Kidney (tissue), 13 donors: ENCODE measurements at regions not wholly inside any gene's neighbourhood (a gene's known extent, or its start where the extent isn't known, plus 50 kb on each side); places are given as distances from the start of the nearest gene placed in this dataset.

Source experiments
- DNase-seq, 5 donors: peaks; one replicate each; pipeline ENCODE4 v3.0.0-alpha.2; 2013 to 2020
- FAIRE-seq: peaks from 2 replicates; lab custom pipeline; 2012; peaks lifted over from hg19 to GRCh38; lab: Jason Lieb, UNC
- H3K27ac ChIP-seq, 2 donors: one replicate each; pipeline ENCODE4 v1.7.0; 2013; ENCODE audit warnings: low read depth in 2 of 2, low read length in 2 of 2, inconsistent platforms in 1 of 2
- H3K27me3 ChIP-seq: one replicate; pipeline ENCODE4 v1.7.1; 2013; ENCODE audit warnings: low read length, inconsistent platforms; ENCODE audit not compliant: control insufficient read depth, insufficient read depth
- H3K36me3 ChIP-seq, 3 donors: one replicate each; pipeline versions ENCODE4 v1.7.0 to v1.7.1; 2013; ENCODE audit warnings: low read length in 3 of 3, control low read depth in 1 of 3, inconsistent platforms in 1 of 3; ENCODE audit not compliant: insufficient read depth in 3 of 3, control insufficient read depth in 2 of 3
- H3K4me1 ChIP-seq, 3 donors: one replicate each; pipeline versions ENCODE4 v1.7.0 to v1.7.1; 2013; ENCODE audit warnings: low read length in 3 of 3, inconsistent platforms in 1 of 3, low read depth in 1 of 3; ENCODE audit not compliant: control insufficient read depth in 2 of 3, insufficient read depth in 2 of 3
- H3K4me3 ChIP-seq, 3 donors: one replicate each; pipeline versions ENCODE4 v1.7.0 to v1.8.1; 2013; ENCODE audit warnings: low read length in 3 of 3, control low read depth in 1 of 3, inconsistent platforms in 1 of 3
- H3K9ac ChIP-seq, 3 donors: one replicate each; pipeline versions ENCODE4 v1.7.0 to v1.7.1; 2013; ENCODE audit warnings: low read length in 3 of 3, control low read depth in 1 of 3, inconsistent platforms in 1 of 3
- H3K9me3 ChIP-seq, 3 donors: one replicate each; pipeline versions ENCODE4 v1.7.0 to v1.7.1; 2013; ENCODE audit warnings: low read length in 3 of 3, control low read depth in 1 of 3, inconsistent platforms in 1 of 3; ENCODE audit not compliant: control insufficient read depth in 2 of 3, insufficient read depth in 1 of 3
- CTCF ChIP-seq: IDR thresholded peaks from 3 replicates; pipeline ENCODE4 v1.5.1; 2012; ENCODE audit warnings: mild to moderate bottlenecking, moderate library complexity, borderline replicate concordance; ENCODE audit not compliant: insufficient read depth; ENCODE audit errors: extremely low read depth
- intact Hi-C: fragments of 100-400 bp; cut with DNase I; formaldehyde crosslinking; loops from one replicate; pipeline ENCODE4 v1.11.1; 2022
- donor health status: control.
- donor health status: control.
- donor health status: control.
- donor health status: control.
- donor health status: control.
- donor health status: DM: yes; HTN: yes; CAD: no.
- donor health status: Normal renal cell carcinoma (clear cell type).

DNA sequence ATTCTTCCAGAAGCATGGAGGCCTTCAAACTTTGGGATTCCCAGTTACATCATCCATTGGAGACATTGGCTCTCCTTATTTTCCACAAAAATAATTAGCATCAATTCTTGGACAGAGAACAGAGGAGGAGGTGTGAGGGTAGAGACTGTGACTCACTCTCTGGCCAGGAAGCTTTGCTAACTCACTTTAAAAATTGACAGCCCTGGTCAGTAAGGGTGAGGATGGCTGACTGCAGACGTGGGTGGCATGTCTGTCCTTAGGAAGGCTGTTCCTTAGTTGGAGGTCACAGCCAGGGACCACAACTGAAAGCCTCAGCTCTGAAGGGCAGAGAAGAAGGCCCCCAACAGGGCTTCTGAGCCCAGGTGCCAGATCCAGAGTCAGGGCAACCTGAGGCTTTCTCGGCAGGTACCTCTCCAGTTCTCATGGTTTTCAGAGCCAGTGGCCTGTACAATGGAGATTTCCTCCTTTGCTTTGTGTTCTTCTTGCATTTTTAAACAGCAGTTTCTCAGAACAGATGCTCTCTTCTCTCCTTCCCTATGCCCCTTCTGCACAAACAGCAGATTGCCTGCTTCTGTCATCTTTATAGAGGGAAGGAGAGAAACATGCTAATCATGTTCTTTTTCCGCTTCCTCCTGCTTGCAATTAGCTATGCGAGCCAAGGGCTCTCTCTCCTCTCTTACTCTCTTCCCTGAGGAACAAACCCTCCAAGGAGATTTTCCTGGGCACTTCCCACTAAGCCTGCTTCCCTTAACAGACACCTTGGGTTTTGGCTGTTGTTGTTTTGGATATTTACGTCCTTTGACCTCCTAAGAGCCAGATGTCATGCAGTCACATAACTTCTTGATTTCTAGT, 92.5 kb upstream of the ZNF366 start:
- no peak overlapping the region for H3K27ac ChIP-seq
- H3K9me3 ChIP-seq: no peaks in the 10 kb centered on the region
- DNase-seq (no peak), FAIRE-seq (no peak)
- no peak for TF ChIP-seq CTCF
- peaks cover 0 to 6% (median 3%) of the 10 kb centered on the region in 3 donors for H3K4me1 ChIP-seq
- no peaks in the 10 kb centered on the region for H3K36me3 ChIP-seq
- intact Hi-C loops: no loop called here
- no peak overlapping the region for H3K9ac ChIP-seq
- no peaks in the 10 kb centered on the region for H3K27me3 ChIP-seq
- H3K4me3 ChIP-seq: no peak overlapping the region

- Histone ChIP-seq H3K4me1 (peaks cover 0 to 6% (median 3%) of the 10 kb centered on the region in 3 donors), H3K9me3 (no peaks in the 10 kb centered on the region), H3K27ac (no peak overlapping the region), H3K9ac (no peak overlapping the region), H3K27me3 (no peaks in the 10 kb centered on the region), H3K4me3 (no peak overlapping the region), H3K36me3 (no peaks in the 10 kb centered on the region)
- DNase-seq (no peak), FAIRE-seq (no peak)
- TF ChIP-seq CTCF: no peak
- intact Hi-C loops: no loop called here
Observed at GRCh38 chr5:72599065-72599433, 91.8 kb upstream of the ZNF366 start.

GRCh38 chr5:72598401-72599064, 91.3 kb upstream of the ZNF366 start:
- no peak for TF ChIP-seq CTCF
- Histone ChIP-seq H3K9ac (no peak overlapping the region), H3K36me3 (no peaks in the 10 kb centered on the region), H3K4me3 (no peak overlapping the region), H3K27me3 (no peaks in the 10 kb centered on the region), H3K9me3 (no peaks in the 10 kb centered on the region), H3K4me1 (peaks cover 0 to 6% (median 3%) of the 10 kb centered on the region in 3 donors), H3K27ac (no peak overlapping the region)
- no peak for FAIRE-seq
- DNase-seq: no peak
- intact Hi-C loops: no loop called here
